DOHH2 (cell line): ENCODE measurements at regions not wholly inside any gene's neighbourhood (a gene's known extent, or its start where the extent isn't known, plus 50 kb on each side); places are given as distances from the start of the nearest gene placed in this dataset.
"Not testable (repeated sequence)": the region's sequence is repeated elsewhere in the genome, so short reads cannot be mapped to it uniquely, and the experiment has no call there.

Experiments used
- H3F3A ChIP-seq: fragments of 200-600 bp; sonication (generic), shearing (Covaris generic); 2 replicates; pipeline ENCODE4 v1.6.0; 2016; ENCODE audit warnings: antibody characterized with exemption, mild to moderate bottlenecking; ENCODE audit not compliant: control insufficient read depth, insufficient read depth
- H3K27ac ChIP-seq: fragments of 200-600 bp; sonication (generic); 2 replicates; pipeline ENCODE4 v1.5.1; 2014; ENCODE audit warnings: low read depth, mild to moderate bottlenecking, low read length, moderate library complexity
- H3K27me3 ChIP-seq: fragments of 200-600 bp; sonication (generic); 2 replicates; pipeline ENCODE4 v1.6.1; 2014; ENCODE audit warnings: mild to moderate bottlenecking, low read length, mixed read lengths; ENCODE audit not compliant: control insufficient read depth
- H3K36me3 ChIP-seq: fragments of 200-600 bp; sonication (generic); 2 replicates; pipeline ENCODE4 v1.6.1; 2014; ENCODE audit warnings: mild to moderate bottlenecking, low read length, moderate library complexity, mixed read lengths; ENCODE audit not compliant: control insufficient read depth
- H3K4me1 ChIP-seq: fragments of 200-600 bp; sonication (generic); 2 replicates; pipeline ENCODE4 v1.6.1; 2014; ENCODE audit warnings: mild to moderate bottlenecking, low read length, mixed read lengths; ENCODE audit not compliant: control insufficient read depth
- H3K4me2 ChIP-seq: fragments of 200-600 bp; sonication (generic); 2 replicates; pipeline ENCODE4 v1.6.0; 2014; ENCODE audit warnings: mild to moderate bottlenecking, low read length, moderate library complexity
- H3K4me3 ChIP-seq: fragments of 200-600 bp; sonication (generic); 2 replicates; pipeline ENCODE4 v1.5.1; 2014; ENCODE audit warnings: mild to moderate bottlenecking, low read length, mixed read lengths
- H3K79me2 ChIP-seq: fragments of 200-600 bp; sonication (generic); 2 replicates; pipeline ENCODE4 v1.6.1; 2014; ENCODE audit warnings: mild to moderate bottlenecking, low read length, mixed read lengths; ENCODE audit not compliant: control insufficient read depth
- H3K9me2 ChIP-seq: fragments of 200-600 bp; sonication (generic); replicated peaks from 2 replicates; pipeline ENCODE4 v1.6.1; 2014; ENCODE audit warnings: mild to moderate bottlenecking, low read length, mixed read lengths; ENCODE audit not compliant: control insufficient read depth
- H3K9me3 ChIP-seq: fragments of 200-600 bp; sonication (generic); 2 replicates; pipeline ENCODE4 v1.6.1; 2014; ENCODE audit warnings: antibody characterized with exemption, low read length, mixed read lengths; ENCODE audit not compliant: control insufficient read depth, insufficient read depth
- H4K20me1 ChIP-seq: fragments of 200-600 bp; sonication (generic); 2 replicates; pipeline ENCODE4 v1.6.0; 2014; ENCODE audit warnings: low read depth, mild to moderate bottlenecking, antibody characterized with exemption, low read length, moderate library complexity; ENCODE audit not compliant: control insufficient read depth, insufficient read depth
- EZH2phosphoT487 ChIP-seq: fragments of 200-600 bp; sonication (generic); IDR thresholded peaks from 2 replicates; pipeline ENCODE4 v1.6.1; 2017; ENCODE audit warnings: borderline replicate concordance, mild to moderate bottlenecking, antibody characterized with exemption, low read length, moderate library complexity, mixed read lengths
- TF ChIP-seq, protein P1 (sequence below): fragments of 200-600 bp; sonication (generic); IDR thresholded peaks from one replicate; pipeline ENCODE4 v1.5.1; 2014; ENCODE audit warnings: antibody characterized with exemption, mild to moderate bottlenecking, low read depth, low read length; ENCODE audit not compliant: poor library complexity, severe bottlenecking

DNA sequence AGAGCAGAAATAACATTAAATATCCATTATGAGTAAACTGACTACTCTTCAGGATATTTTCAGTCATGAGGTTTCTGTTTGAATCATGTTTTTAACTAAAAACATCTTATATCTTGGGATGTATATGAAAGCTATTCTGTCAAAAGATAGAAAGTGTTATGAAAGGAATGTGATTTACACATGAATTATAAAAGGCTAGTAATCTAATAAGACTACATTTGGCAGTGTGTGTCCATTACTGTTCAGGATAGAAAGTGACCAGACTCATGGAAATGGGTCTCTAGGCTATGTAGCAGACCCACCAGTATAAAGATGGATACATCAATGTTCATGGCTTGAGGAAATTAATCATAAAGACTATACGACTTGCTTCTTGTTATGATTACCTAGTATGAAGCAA lies 1328.2 kb upstream of the NUDT12 start:
- H3F3A ChIP-seq = no peaks in the 10 kb centered on the region

DNA sequence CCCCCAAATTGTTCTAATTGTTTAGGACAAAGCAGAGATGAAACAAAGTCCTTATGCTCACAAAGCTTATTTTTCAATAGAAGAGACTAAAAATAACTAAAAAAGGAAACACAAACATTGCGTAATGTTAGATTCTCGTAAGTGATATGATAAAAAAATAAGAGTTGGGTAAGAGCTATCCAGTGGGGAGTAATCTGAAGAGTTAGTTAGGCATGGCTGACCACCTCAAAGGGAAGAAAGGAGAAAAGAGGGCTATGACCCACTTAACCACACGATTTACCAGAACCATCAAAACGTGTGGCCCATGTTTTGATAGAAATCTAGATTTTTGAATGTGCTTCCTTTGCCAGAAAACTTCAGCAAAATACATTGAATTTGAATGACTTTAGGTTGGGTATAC lies 1296.8 kb upstream of the NUDT12 start:
- no peaks in the 10 kb centered on the region for H3K79me2 ChIP-seq
- no peak overlapping the region for H3K4me2 ChIP-seq
- no peaks in the 10 kb centered on the region for H3K9me2 ChIP-seq

More for the DNA sequence above, 1328.2 kb upstream of the NUDT12 start:
- no peaks in the 10 kb centered on the region for H3K79me2 ChIP-seq
- H3K36me3 ChIP-seq = no peaks in the 10 kb centered on the region
- no peaks in the 10 kb centered on the region for H3K9me3 ChIP-seq
- no peaks in the 10 kb centered on the region for H3K9me2 ChIP-seq
- H3K27me3 ChIP-seq = no peaks in the 10 kb centered on the region
- H3K4me3 ChIP-seq = no peak overlapping the region
- no peaks in the 10 kb centered on the region for H4K20me1 ChIP-seq
- H3K27ac ChIP-seq = no peak overlapping the region
- TF ChIP-seq, protein P1, sequence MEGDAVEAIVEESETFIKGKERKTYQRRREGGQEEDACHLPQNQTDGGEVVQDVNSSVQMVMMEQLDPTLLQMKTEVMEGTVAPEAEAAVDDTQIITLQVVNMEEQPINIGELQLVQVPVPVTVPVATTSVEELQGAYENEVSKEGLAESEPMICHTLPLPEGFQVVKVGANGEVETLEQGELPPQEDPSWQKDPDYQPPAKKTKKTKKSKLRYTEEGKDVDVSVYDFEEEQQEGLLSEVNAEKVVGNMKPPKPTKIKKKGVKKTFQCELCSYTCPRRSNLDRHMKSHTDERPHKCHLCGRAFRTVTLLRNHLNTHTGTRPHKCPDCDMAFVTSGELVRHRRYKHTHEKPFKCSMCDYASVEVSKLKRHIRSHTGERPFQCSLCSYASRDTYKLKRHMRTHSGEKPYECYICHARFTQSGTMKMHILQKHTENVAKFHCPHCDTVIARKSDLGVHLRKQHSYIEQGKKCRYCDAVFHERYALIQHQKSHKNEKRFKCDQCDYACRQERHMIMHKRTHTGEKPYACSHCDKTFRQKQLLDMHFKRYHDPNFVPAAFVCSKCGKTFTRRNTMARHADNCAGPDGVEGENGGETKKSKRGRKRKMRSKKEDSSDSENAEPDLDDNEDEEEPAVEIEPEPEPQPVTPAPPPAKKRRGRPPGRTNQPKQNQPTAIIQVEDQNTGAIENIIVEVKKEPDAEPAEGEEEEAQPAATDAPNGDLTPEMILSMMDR = no peak
- no peak for TF ChIP-seq EZH2phosphoT487
- no peak overlapping the region for H3K4me2 ChIP-seq
- H3K4me1 ChIP-seq = no peaks in the 10 kb centered on the region

DNA sequence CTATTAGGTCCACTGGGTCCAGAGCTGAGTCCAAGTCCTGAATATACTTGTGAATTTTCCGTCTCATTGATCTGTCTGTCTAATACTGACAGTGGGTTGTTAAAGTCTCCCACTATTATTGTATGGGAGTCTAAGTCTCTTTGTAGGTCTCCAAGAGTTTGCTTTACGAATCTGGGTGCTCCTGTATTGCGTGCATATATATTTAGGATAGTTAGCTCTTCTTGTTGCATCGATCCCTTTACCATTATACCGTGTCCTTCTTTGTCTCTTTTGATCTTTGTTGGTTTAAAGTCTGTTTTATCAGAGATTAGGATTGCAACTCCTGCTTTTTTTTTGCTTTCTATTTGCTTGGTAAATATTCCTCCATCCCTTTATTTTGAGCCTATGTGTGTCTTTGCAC lies 1289.5 kb upstream of the NUDT12 start:
- not testable (repeated sequence) for H3K4me1 ChIP-seq, H3K9me3 ChIP-seq, H3K36me3 ChIP-seq, H3K27ac ChIP-seq, H3K9me2 ChIP-seq, H3K27me3 ChIP-seq, H3F3A ChIP-seq, H3K4me2 ChIP-seq, H3K4me3 ChIP-seq, H3K79me2 ChIP-seq, H4K20me1 ChIP-seq

More for the DNA sequence above, 1296.8 kb upstream of the NUDT12 start:
- H4K20me1 ChIP-seq = no peaks in the 10 kb centered on the region
- TF ChIP-seq EZH2phosphoT487 = no peak
- TF ChIP-seq, protein P1 = no peak
- no peaks in the 10 kb centered on the region for H3K27me3 ChIP-seq
- no peak overlapping the region for H3K27ac ChIP-seq
- H3F3A ChIP-seq = no peaks in the 10 kb centered on the region
- H3K9me3 ChIP-seq = no peaks in the 10 kb centered on the region
- no peaks in the 10 kb centered on the region for H3K4me1 ChIP-seq
- H3K4me3 ChIP-seq = no peak overlapping the region
- H3K36me3 ChIP-seq = no peaks in the 10 kb centered on the region

DNA sequence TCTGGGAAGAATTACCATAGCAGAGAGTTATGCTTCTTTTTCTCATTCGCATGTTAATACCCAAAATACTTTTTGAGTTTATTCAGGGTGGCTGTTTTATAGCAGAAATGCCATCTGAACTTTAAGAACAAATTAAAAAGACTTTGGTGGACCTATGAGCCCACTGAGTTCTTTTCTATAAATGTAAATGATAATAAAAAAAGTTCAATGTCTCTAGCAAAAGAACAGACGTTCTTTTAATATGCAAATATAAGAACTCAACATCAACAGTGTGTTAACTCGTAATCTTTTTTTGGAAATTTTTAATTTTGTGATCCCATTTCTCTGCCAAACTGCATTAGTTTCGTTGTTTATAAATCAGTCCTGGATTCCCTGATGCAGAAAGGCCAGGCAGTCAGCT lies 1283.0 kb upstream of the NUDT12 start:
- Histone ChIP-seq H3K4me2 (no peak overlapping the region), H3K9me2 (no peaks in the 10 kb centered on the region), H3K4me1 (no peaks in the 10 kb centered on the region), H3K79me2 (no peaks in the 10 kb centered on the region), H3K27me3 (no peaks in the 10 kb centered on the region), H3K36me3 (no peaks in the 10 kb centered on the region), H3K4me3 (no peak overlapping the region), H4K20me1 (no peaks in the 10 kb centered on the region), H3K9me3 (no peaks in the 10 kb centered on the region), H3K27ac (no peak overlapping the region), H3F3A (no peaks in the 10 kb centered on the region)
- no peak for TF ChIP-seq EZH2phosphoT487
- TF ChIP-seq, protein P1 = no peak
